Nucleus accumbens (tissue), 56 donors: ENCODE measurements at regions not wholly inside any gene's neighbourhood (a gene's known extent, or its start where the extent isn't known, plus 50 kb on each side); places are given as distances from the start of the nearest gene placed in this dataset.
"Not testable (repeated sequence)": the region's sequence is repeated elsewhere in the genome, so short reads cannot be mapped to it uniquely, and the experiment has no call there.

ENCODE experiments used
- DNase-seq, 56 donors: peaks; one replicate each; lab custom pipeline; 2025; lab: John Stamatoyannopoulos, UW

- DNase-seq, result not testable (repeated sequence)
Observed at GRCh38 chr16:21530729-21531383, 68.5 kb upstream of the METTL9 start.

GRCh38 chr16:21532996-21533395, 66.4 kb upstream of the METTL9 start:
- DNase-seq, result not testable (repeated sequence)

GRCh38 chr16:21533474-21533873, 65.9 kb upstream of the METTL9 start:
- DNase-seq, result not testable (repeated sequence)

GRCh38 chr16:21534561-21534960, 64.8 kb upstream of the METTL9 start:
- DNase-seq, result not testable (repeated sequence)

- not testable (repeated sequence) for DNase-seq
Observed at GRCh38 chr16:21535201-21535600, 64.2 kb upstream of the METTL9 start.

- not testable (repeated sequence) for DNase-seq
Observed at GRCh38 chr16:21536740-21537139, 62.6 kb upstream of the METTL9 start.

GRCh38 chr16:21537598-21537997, 61.8 kb upstream of the METTL9 start:
- not testable (repeated sequence) for DNase-seq

- not testable (repeated sequence) for DNase-seq
Observed at GRCh38 chr16:21539107-21539618, 60.2 kb upstream of the METTL9 start.

GRCh38 chr16:21540770-21541433, 58.5 kb upstream of the METTL9 start:
- DNase-seq, result peak in 10 of 56 donors; percentile 16 to 71 (median 48)

GRCh38 chr16:21541611-21542051, 57.7 kb upstream of the METTL9 start:
- not testable (repeated sequence) for DNase-seq

GRCh38 chr16:21542075-21542474, 57.3 kb upstream of the METTL9 start:
- not testable (repeated sequence) for DNase-seq

GRCh38 chr16:21542491-21543124, 56.8 kb upstream of the METTL9 start:
- DNase-seq, result not testable (repeated sequence)

- peak in 7 of 56 donors; percentile 9 to 51 (median 29) for DNase-seq
Observed at GRCh38 chr16:21543151-21543836, 56.1 kb upstream of the METTL9 start.

GRCh38 chr16:21545664-21546326, 53.6 kb upstream of the METTL9 start:
- not testable (repeated sequence) for DNase-seq

GRCh38 chr16:21549396-21549795, 50.0 kb upstream of the METTL9 start:
- DNase-seq, result not testable (repeated sequence)
